ENCODE measurements at regions not wholly inside any gene's neighbourhood (a gene's known extent, or its start where the extent isn't known, plus 50 kb on each side); places are given as distances from the start of the nearest gene placed in this dataset.

- TF ChIP-seq EZH2 (IDR thresholded peaks at IDR 0.05; ENCODE audit: borderline replicate concordance, insufficient read depth, low read depth, low read length, poor library complexity, severe bottlenecking) = no peak
- no peak for TF ChIP-seq CTCF (IDR thresholded peaks at IDR 0.05)
Measured at GRCh38 chr9:94016744-94017143, 61.6 kb upstream of the BARX1 start.

All from B cell (primary cell).